ENCODE measurements at regions not wholly inside any gene's neighbourhood (a gene's known extent, or its start where the extent isn't known, plus 50 kb on each side); places are given as distances from the start of the nearest gene placed in this dataset.
"Not testable (repeated sequence)": the region's sequence is repeated elsewhere in the genome, so short reads cannot be mapped to it uniquely, and the experiment has no call there.

DNA sequence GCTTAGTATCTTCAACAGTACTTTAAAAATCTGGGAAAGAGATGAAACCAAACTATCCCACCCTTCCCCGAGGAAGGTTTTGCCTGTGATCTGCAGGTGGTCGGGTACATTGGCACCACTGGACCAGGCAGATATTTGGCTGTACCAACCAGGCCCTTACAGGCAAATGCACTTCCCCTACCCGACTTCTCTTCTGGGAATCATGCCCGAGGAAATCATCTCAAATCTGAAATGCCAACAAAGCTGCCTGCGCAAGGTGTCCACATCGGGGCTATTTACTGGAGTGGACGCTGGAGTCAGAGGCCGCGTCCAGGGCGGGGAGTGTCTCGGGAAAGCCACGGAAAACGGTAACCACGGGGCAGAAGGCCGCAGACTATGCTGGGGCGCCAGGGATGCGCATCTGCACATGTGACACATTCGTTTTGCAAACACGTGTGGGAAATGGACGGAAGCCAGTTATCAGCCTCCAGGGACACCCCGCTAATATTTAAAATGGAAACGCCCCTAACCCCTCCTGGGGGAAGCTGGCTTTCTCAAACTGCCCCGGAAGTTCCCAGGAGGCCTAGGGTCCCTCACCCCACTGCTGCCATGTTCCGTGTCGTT, 71.5 kb downstream of the KCNJ18 start:
- not testable (repeated sequence) for TF ChIP-seq EZH2, EZH2phosphoT487 (IDR thresholded peaks at IDR 0.05)
